ENCODE measurements at regions not wholly inside any gene's neighbourhood (a gene's known extent, or its start where the extent isn't known, plus 50 kb on each side); places are given as distances from the start of the nearest gene placed in this dataset.
A peak's percentile ranks its signal among the peaks of the same experiment; 100 is the strongest.

DNA sequence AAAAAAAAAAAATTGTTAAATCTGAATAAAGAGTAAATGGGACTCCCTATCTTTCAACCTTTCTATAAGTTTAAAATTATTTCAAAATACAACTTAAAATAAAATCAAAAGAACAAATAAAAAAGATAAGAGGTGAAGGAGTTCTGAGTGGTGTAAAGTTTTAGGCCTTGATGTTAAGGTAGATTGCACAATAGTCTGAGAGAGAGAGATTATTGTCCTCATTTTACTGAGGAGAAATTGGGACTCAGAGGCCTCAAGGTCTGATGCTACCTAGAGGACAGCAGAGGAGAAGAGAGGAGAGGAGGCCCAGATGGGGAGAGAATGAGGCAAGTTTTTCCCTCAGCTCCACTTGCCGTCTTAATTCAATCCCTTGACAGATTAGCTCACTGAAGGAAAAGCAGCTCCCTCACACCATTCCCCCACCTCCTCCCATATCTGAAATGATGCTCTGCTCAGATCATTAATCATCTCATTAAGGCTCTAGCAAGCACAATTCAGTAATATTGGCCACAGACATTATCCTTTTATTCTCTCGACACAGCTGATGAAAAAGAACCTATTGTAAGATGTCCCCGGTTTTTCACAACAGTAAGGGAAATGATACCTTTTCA, 106.3 kb upstream of the PTPN13 start:
- in situ Hi-C loops (cut with HindIII; ENCODE audit: low sequenced_read_pairs) = no loop called here
- TF ChIP-seq, protein P1, sequence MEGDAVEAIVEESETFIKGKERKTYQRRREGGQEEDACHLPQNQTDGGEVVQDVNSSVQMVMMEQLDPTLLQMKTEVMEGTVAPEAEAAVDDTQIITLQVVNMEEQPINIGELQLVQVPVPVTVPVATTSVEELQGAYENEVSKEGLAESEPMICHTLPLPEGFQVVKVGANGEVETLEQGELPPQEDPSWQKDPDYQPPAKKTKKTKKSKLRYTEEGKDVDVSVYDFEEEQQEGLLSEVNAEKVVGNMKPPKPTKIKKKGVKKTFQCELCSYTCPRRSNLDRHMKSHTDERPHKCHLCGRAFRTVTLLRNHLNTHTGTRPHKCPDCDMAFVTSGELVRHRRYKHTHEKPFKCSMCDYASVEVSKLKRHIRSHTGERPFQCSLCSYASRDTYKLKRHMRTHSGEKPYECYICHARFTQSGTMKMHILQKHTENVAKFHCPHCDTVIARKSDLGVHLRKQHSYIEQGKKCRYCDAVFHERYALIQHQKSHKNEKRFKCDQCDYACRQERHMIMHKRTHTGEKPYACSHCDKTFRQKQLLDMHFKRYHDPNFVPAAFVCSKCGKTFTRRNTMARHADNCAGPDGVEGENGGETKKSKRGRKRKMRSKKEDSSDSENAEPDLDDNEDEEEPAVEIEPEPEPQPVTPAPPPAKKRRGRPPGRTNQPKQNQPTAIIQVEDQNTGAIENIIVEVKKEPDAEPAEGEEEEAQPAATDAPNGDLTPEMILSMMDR (IDR thresholded peaks at IDR 0.05; ENCODE audit: low read depth, low read length) = no peak
- DNase-seq (ENCODE audit: low read depth, low spot score) = no peak
- H3K4me3 ChIP-seq (ENCODE audit: low read depth, low read length) = no peak overlapping the region

DNA sequence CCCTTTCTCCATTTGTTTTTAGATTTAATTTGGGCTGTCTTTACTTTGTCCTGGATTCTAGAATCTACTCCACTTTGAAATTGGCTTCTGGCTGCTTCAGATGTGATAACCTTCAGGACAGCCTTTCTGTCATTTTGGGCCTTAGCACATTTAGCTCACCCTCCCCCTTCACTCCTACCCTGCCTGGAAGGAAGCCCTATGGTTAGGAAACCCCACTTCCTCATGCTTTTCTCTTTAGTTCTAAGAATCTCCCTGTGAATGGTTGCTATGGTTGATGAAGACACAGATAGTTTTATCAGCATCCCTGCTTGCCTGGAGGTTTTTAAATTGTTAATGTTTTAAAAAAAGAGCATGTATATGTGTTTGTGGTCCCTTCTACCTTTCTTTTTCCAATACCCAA, 100.7 kb upstream of the PTPN13 start:
- DNase-seq (ENCODE audit: low read depth, low spot score) = no peak

DNA sequence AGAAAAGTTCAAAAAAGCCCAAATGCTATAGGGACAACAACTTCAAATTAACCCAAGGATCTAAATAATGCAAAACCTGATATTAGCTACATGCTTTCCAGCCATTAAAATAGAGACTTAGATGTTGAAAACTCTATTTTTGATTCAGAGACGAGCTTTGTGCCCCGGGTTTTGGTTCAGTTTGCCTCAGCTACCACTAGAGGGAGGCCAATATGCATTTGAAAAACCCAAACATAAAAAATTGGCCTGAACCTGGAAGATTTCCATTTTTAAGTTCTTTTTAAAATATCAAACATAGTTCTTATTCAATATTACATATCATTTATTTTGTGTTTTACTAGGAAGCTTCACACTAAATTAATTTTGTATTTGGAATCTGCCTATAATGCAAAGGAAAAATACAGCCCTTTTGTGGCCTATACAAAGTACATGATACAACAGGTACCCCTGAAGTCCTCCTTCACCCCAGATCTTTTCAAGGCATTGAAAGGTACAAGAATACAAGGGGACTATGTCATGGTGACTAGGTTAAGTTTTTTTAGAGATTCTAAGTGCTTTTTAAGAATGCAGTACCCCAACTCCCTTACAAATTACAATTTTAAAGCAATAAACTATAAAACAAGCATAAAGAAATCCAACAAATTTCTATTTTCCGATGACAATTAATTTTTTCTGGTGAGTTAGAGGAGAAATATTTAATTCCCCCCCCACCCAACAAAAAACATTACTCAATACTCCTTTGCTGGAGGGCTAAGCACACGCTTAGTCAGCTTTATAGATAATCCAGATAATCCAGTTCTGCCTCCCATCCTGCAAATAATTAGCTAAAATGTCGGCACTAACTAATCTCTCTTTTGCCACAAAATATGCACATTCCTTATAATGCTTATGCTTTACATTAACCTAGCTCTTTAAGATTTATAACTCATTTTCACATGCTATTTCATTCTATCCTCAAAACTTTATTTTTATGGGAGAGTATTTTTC, 97.7 kb upstream of the PTPN13 start:
- TF ChIP-seq, protein P1 (IDR thresholded peaks at IDR 0.05; ENCODE audit: low read depth, low read length) = peak; percentile 85
- no peak overlapping the region for H3K4me3 ChIP-seq (ENCODE audit: low read depth, low read length)
- in situ Hi-C loops (cut with HindIII; ENCODE audit: low sequenced_read_pairs) = no loop called here
- peak; percentile 49 for DNase-seq (ENCODE audit: low read depth, low spot score)

More for the DNA sequence above, 100.7 kb upstream of the PTPN13 start:
- in situ Hi-C loops (cut with HindIII; ENCODE audit: low sequenced_read_pairs) = no loop called here
- TF ChIP-seq, protein P1 (IDR thresholded peaks at IDR 0.05; ENCODE audit: low read depth, low read length) = no peak
- no peak overlapping the region for H3K4me3 ChIP-seq (ENCODE audit: low read depth, low read length)

DNA sequence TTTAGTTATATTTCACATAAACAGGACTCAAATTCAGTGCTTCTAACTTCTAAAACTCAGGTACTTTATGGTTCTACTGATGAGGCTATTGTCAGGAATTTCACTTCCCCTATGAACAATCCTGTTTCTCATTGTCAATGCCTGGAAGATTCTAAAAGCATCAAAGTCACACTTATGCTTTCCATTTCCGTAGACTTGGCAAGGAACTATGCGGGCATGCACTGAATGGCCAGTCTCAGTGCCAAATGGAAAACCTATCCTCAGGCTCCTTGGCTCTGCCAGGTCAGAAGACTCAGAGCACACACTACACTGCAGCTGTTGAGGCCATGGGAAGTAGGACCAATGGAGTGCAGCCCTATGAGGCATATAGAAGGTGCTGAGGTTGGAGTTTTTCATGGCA, 97.0 kb upstream of the PTPN13 start:
- DNase-seq (ENCODE audit: low read depth, low spot score) = no peak

DNA sequence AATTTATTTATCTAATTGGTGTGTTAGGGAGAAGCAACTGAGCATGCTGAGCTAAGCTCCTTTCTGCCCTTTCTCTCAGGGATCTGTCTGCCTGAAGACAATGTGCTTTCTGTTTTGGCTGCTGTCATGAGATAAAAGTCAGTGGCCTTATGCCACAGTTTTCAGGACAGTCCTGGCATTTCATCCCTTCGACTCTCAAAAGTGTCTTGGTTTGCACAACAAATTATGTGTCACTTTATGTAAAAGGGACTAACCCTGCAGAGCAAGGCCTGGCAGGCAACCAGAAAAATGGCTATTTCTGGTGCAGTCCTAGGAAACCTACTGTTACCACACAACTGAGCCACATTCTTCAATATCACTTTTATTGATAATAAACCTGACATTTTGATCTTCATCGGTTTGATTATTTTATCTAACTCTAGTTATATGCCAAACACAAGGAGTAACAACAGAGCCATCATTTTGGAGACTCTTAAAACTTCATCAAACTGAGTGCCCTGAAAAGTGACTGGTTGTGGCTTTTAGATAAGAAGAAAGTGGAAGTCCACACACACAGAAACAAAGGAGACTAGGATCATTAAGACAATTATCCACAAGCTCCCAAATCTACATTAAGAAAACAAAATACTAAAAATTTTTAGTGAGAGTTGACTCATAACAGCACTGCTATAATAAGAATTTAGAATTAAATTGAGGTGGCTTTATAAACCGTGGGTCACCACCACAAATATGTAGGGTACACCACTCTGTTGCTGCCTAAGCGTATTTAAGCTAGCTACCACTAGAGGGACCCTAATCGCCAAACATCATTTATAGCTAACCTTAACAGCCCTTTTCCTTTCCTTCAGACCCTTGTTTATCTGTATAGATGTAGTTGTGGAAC, 95.9 kb upstream of the PTPN13 start:
- H3K4me3 ChIP-seq (ENCODE audit: low read depth, low read length) = no peak overlapping the region
- in situ Hi-C loops (cut with HindIII; ENCODE audit: low sequenced_read_pairs) = no loop called here
- TF ChIP-seq, protein P1 (IDR thresholded peaks at IDR 0.05; ENCODE audit: low read depth, low read length) = peak; percentile 83
- peak; percentile 70 for DNase-seq (ENCODE audit: low read depth, low spot score)

More for the DNA sequence above, 97.0 kb upstream of the PTPN13 start:
- H3K4me3 ChIP-seq (ENCODE audit: low read depth, low read length) = no peak overlapping the region
- in situ Hi-C loops (cut with HindIII; ENCODE audit: low sequenced_read_pairs) = no loop called here
- TF ChIP-seq, protein P1 (IDR thresholded peaks at IDR 0.05; ENCODE audit: low read depth, low read length) = no peak

DNA sequence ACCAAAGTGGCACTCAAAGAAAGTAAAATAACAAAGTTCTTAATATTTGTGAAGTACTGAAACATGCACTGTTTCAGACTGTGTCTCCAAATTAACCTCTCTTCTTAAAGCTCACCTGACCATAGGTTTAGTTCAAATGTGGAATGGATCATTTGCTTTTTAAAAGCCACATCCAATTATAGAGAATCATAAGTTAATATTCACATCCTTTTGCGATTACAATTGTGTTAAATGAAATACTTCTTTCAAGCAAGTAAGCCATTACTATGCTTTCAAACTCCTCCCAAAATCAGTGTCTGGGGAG, 95.3 kb upstream of the PTPN13 start:
- in situ Hi-C loops (cut with HindIII; ENCODE audit: low sequenced_read_pairs) = no loop called here
- TF ChIP-seq, protein P1 (IDR thresholded peaks at IDR 0.05; ENCODE audit: low read depth, low read length) = no peak

More for the DNA sequence above, 95.3 kb upstream of the PTPN13 start:
- no peak for DNase-seq (ENCODE audit: low read depth, low spot score)
- H3K4me3 ChIP-seq (ENCODE audit: low read depth, low read length) = no peak overlapping the region

Measured in astrocyte of the spinal cord (primary cell).